HG03095 (cell line): ENCODE measurements at regions not wholly inside any gene's neighbourhood (a gene's known extent, or its start where the extent isn't known, plus 50 kb on each side); places are given as distances from the start of the nearest gene placed in this dataset.
"Not testable (repeated sequence)": the region's sequence is repeated elsewhere in the genome, so short reads cannot be mapped to it uniquely, and the experiment has no call there.

Experiments
- ATAC-seq: cut with Tn5 transposase; IDR thresholded peaks from one replicate; pipeline ENCODE4 v1.9.1; 2021; ENCODE audit warnings: moderate library complexity; ENCODE audit not compliant: unreplicated experiment

GRCh38 chr7:46080595-46081159, 159.6 kb upstream of the IGFBP3 start:
- ATAC-seq, result no peak

DNA sequence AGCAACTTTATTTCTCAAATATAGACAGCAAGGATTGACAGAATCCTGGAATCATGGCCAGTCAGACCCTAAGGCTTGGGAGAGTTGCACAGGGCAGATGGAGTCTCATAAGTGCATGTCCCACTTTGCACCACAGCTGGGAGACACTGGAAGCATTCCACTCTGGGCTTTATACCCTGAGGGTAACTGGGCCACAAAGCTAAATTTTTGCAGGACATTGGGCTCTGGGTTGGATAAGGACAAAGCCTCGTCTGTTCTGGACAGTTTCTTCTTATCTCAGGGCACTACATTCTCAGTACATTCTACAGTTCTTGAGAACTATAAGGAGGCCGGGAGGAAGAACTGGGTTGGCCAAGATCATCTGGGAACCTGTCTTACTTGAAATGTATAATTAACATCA, 158.3 kb upstream of the IGFBP3 start:
- ATAC-seq, result no peak

- no peak for ATAC-seq
Measured at GRCh38 chr7:46076527-46076926, 155.5 kb upstream of the IGFBP3 start.

- no peak for ATAC-seq
Measured at GRCh38 chr7:46072722-46073121, 151.7 kb upstream of the IGFBP3 start.

DNA sequence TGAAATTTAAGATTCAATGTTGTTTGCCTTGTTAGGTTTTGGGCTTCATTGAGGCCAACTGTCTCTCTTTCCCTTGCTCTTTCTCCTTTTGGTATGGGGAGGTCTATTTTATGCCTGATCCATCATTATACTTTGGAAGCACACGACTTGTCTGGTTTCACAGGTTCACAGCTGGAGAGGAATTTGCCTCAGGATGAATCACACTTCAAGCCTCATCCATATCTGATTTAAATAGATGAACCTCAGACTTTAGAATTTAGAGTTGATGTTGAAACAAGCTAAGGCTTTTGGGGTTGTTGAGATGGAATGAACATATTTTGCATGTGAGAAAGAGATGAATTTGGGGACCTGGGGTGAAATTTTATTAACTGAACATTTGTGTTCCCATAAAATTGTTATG, 150.5 kb upstream of the IGFBP3 start:
- ATAC-seq, result no peak

DNA sequence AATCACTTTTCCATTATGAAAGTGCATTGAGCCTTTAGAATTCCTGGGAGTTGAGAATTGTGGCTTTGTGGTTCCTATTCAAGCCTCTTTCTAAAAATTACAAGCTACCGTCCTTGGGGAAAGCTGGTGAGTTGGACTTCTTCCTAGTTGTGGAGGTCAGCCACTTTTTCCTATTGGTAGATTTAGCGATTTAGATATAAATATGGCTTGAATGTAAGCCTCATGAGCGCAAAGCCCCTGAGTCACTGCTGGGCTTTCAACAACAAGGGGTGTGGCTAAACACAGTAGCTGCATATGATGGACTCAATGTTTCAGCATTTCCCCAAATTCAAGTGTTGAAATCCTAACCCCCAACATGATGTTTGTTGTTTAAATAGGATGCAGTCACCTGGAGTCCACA, 150.0 kb upstream of the IGFBP3 start:
- no peak for ATAC-seq

- ATAC-seq, result no peak
Measured at GRCh38 chr7:46068159-46068558, 147.1 kb upstream of the IGFBP3 start.

DNA sequence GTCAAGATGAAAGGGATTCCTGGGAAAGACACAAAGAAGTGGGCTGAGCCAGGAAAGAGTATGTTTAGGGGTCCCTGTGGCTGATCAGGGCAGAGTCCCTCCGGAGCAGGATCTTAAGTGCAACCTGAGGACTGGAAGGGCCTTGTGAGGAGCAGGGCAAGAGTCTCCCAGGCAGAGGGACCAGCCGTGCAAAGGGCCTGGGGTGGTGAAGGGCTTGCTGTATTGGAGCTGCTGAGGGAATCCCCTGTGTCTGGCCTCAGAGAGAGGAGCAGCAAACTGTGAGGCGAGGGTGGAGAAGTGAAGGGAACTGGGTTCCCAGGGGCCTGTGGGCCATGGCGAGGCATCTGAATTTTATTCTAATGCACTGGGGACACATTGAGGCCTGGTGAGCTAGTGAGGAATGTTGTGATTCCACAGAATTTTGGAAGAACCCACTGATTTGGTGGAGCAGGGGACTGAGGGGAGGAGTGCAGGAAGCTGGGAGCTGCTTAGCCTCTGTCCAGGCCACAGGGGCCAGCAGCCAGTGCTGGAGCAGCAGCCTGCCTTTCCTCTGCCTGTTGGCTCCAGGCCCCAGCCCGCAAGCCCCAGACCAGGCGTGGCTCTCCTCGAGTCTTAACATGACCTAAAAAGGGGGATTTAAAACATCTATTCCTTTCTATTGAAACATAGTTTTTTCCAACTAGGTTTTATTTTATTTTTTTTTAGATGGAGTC, 138.4 kb upstream of the IGFBP3 start:
- no peak for ATAC-seq

DNA sequence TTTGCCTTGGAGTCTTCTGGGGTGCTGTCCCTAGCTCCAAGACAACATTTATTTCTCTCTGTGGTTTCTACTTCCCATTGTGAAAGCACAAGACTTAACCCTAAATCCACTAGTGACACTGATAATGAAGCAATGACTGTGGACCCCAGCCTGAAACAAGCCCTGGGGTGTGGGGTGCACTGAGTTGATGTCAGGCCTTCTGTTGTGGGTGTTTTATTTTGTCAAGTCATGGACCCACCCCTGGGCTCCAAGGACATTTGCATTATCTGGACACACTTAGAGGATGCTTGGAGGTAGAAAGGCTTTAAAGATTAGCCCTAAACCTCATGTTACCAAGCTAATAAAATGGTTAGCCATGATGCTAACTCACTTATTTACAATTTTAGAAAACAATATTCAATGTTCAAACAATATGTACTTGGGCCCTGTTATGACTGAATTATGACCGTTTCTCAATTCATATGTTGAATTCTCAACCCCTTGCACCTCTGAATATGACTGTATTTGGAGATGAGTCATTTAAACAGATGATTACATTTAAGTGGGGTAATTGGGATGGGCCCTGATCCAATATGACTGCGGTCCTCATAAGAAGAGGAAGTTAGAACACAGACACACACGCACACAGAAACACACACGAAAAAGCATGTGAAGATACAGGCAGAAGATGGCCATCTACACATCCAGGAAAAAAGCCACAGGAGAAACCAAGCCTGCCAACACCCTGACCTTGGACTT, 137.2 kb upstream of the IGFBP3 start:
- ATAC-seq, result no peak

- no peak for ATAC-seq
Measured at GRCh38 chr7:46054915-46055314, 133.8 kb upstream of the IGFBP3 start.

DNA sequence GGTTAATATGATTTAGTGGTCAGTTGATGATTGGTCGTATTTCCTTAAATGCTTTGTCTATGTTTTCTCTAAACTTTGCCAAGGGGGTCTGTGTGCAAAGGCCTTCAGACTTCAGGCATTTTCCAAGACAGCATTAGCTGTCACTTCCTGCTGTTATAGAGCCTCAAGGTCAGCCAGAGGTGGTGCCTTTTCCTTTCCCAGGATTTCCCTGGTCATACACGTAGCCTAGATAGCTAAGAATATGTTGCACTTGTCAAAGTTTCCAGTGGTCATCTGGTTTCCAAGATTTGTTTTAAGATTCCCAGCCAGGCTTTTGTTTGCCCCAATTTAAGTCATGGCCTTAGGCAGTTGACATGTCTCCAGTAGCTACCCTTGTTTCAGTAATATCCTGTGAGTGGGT, 133.2 kb upstream of the IGFBP3 start:
- no peak for ATAC-seq

DNA sequence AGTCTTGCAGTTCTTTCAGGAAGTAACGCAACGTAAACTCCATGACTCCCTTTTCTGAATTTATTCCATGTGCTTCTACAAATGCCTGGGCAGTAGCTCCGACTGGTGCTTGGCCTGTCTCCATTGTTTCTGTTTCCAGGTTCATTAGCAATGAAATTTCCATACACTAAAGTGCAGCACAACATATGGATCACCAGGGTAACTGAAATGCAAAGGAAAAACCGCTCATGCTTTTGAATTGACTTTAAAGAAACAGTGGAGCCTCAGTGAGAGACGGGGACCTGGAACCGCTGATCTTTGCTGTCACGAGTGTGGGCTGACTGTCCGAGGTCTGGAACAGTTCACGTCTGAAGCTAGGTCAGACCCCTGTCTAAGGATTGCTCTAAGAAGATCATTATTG, 126.5 kb upstream of the IGFBP3 start:
- ATAC-seq, result no peak

- not testable (repeated sequence) for ATAC-seq
Measured at GRCh38 chr7:46043338-46043737, 122.3 kb upstream of the IGFBP3 start.

DNA sequence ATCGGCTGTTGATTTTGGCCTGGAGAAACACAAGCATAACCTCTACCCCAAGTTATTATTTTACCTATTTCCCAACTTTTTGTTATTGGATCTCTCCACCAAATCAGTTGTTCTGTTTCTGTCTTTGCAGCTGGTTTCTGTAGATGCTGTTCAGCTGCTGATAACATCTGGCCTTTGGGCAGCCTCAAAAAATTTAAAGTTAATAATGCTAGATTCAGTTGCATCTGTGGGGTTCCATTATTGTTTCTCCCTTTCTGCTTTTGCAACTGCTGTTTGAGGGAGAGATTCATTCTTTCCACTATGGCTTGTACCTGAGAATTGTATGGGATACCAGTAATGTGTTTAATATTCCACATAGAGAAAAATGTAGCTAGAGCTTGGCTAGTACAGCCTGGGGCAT, 118.7 kb upstream of the IGFBP3 start:
- not testable (repeated sequence) for ATAC-seq

GRCh38 chr7:46035166-46035565, 114.1 kb upstream of the IGFBP3 start:
- no peak for ATAC-seq

- ATAC-seq, result no peak
Measured at GRCh38 chr7:46034056-46034768, 113.1 kb upstream of the IGFBP3 start.

DNA sequence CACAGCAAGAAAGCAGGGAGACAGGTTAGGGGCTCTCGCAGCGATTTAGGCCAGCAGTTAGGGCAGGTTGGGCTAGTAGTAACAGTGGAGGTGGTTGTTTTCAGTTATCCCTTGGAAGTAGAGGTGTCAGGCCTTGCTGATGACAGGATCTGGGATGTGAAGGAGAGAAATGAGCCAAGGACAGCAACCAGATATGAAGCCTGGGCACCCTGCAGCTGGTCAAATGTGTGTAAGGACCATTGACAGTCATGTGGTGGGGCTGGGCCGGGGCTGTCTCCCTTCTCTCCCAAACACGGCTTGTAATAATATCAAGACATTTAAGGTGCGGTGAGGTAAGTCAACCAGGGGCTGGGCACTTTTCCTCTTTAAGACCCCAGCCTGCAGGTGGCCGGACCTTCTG, 112.5 kb upstream of the IGFBP3 start:
- no peak for ATAC-seq

- ATAC-seq, result no peak
Measured at GRCh38 chr7:46032942-46033341, 111.9 kb upstream of the IGFBP3 start.

- ATAC-seq, result no peak
Measured at GRCh38 chr7:46032353-46032752, 111.3 kb upstream of the IGFBP3 start.

DNA sequence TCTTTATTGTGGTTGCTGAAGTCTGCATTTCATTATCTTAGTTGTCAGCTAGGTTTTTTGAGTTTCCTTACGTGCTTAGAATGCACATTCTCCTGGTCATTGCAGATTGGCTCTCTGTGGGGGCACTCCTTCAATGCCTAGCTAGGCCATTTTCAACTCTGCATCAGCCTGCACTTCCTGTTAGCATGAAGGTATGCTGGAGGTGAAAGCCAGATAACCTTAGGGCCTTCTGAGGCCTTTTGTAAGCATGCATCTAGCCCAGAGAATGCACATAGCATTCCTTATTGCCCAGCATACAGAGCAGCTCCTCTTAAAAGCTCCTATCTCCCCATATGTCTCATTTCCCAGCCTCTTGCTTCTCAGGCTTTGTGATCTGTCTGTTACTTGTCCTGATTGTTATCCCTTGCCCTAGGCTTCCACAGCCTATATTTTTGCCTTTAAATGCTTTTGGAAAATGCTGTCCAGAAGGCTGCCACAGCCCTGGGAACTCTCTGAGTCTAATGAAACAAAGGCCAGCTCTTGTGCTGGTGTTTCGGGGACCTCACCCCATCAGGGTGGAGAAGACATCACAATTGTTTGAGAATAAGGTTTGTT, 108.1 kb upstream of the IGFBP3 start:
- ATAC-seq, result no peak

DNA sequence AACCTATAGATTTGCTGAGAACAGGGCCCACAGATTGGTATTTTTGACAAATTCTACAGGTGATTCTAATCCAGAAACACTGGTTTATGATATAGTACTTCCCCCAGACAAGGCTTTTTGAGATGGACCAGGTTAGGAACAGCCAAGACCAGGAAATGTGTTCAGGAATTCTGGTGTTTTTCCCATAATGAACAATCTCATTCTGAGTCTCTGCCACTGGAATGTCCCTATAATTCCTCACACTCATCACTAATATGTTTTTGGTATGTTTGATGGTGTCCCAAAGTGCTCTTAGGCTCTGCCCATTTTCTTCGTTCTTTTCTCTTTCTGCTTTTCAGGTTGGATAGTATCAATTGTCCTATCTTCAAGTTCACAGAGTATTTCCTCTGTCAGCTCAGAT, 107.2 kb upstream of the IGFBP3 start:
- no peak for ATAC-seq
